Karpas-422 (cell line): ENCODE measurements at regions not wholly inside any gene's neighbourhood (a gene's known extent, or its start where the extent isn't known, plus 50 kb on each side); places are given as distances from the start of the nearest gene placed in this dataset.

Experiments
- DNase-seq: peaks from one replicate; pipeline ENCODE4 v3.0.0-alpha.2; 2015
- H2AFZ ChIP-seq: fragments of 200-600 bp; sonication (generic); 2 replicates; pipeline ENCODE4 v1.6.1; 2014; ENCODE audit warnings: antibody characterized with exemption, low read length, mixed read lengths
- H3K27ac ChIP-seq: fragments of 200-600 bp; sonication (generic); 2 replicates; pipeline ENCODE4 v1.5.1; 2014; ENCODE audit warnings: mild to moderate bottlenecking, low read length, moderate library complexity
- H3K27me3 ChIP-seq: fragments of 200-600 bp; sonication (generic); 2 replicates; pipeline ENCODE4 v1.6.1; 2014; ENCODE audit warnings: low read length, mixed read lengths
- H3K36me3 ChIP-seq: fragments of 200-600 bp; sonication (generic); 2 replicates; pipeline ENCODE4 v1.6.1; 2014; ENCODE audit warnings: low read length, mixed read lengths; ENCODE audit not compliant: insufficient read depth
- H3K4me1 ChIP-seq: fragments of 200-600 bp; sonication (generic); 2 replicates; pipeline ENCODE4 v1.6.1; 2014; ENCODE audit warnings: mild to moderate bottlenecking, low read length, mixed read lengths
- H3K4me2 ChIP-seq: fragments of 200-600 bp; sonication (generic); 2 replicates; pipeline ENCODE4 v1.6.1; 2014; ENCODE audit warnings: low read length, low read depth, mild to moderate bottlenecking; ENCODE audit not compliant: poor library complexity, severe bottlenecking
- H3K4me3 ChIP-seq: fragments of 200-600 bp; sonication (generic); 2 replicates; pipeline ENCODE4 v1.5.1; 2014; ENCODE audit warnings: mild to moderate bottlenecking, antibody characterized with exemption, low read length, mixed read lengths
- H3K79me2 ChIP-seq: fragments of 200-600 bp; sonication (generic); 2 replicates; pipeline ENCODE4 v1.6.1; 2014; ENCODE audit warnings: mild to moderate bottlenecking, low read length, mixed read lengths
- H3K9ac ChIP-seq: fragments of 200-600 bp; sonication (generic); 2 replicates; pipeline ENCODE4 v1.6.0; 2014; ENCODE audit warnings: low read length
- H3K9me2 ChIP-seq: fragments of 200-600 bp; sonication (generic), shearing (Covaris generic); replicated peaks from 2 replicates; pipeline ENCODE4 v1.6.0; 2014; ENCODE audit warnings: mild to moderate bottlenecking, low read length, moderate library complexity; ENCODE audit not compliant: insufficient read depth
- H3K9me3 ChIP-seq: fragments of 300-700, 200-600 bp; sonication (generic); 2 replicates; pipeline ENCODE4 v1.6.1; 2014; ENCODE audit warnings: low read length, mixed read lengths
- H4K20me1 ChIP-seq: fragments of 200-600 bp; sonication (generic); 2 replicates; pipeline ENCODE4 v1.6.1; 2014; ENCODE audit warnings: mild to moderate bottlenecking, antibody characterized with exemption, low read length, low read depth; ENCODE audit not compliant: insufficient read depth

DNA sequence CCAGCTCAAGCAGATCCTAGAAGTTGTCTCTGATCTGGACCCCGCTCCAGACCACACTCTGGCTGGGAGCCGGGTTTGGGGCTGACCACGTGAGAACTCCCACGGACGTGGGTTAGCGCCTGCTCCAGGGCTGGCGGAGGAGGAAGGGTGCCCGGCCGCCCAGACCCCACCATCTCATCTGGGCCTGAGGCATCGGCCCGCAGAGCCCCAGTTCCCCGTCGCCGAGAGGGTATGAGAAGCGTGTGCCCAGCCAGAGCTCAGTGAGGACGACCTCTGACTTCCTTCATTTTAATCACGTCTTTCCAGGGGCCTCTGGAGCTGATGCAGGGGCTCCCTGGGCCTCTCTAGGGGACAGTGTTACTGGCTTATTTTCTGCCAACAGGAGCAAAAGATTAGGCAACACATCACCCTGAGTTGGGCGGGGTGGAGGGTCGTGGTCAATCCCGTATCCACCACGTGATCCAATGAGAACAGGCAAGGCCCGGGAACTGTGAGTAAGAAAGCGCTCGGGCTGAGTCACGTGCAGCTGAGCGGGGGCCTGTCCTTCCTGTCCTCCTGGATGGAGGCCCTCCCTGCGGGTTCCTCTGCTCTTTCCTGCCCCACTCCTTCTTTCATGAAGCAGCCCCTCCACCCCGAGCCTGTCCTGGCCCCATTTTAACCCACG is 81.1 kb downstream of the SIK1 start:
- Histone ChIP-seq H3K79me2 (no peaks in the 10 kb centered on the region), H3K4me2 (no peak overlapping the region), H3K4me1 (peaks cover 4% of the 10 kb centered on the region; the same call in 1 of the 2 replicates), H3K9me2 (no peaks in the 10 kb centered on the region), H3K27ac (no peak overlapping the region), H3K27me3 (no peaks in the 10 kb centered on the region), H3K9ac (no peak overlapping the region), H3K4me3 (no peak overlapping the region), H3K9me3 (no peaks in the 10 kb centered on the region), H2AFZ (no peak overlapping the region), H3K36me3 (no peaks in the 10 kb centered on the region), H4K20me1 (no peaks in the 10 kb centered on the region)
- no peak for DNase-seq

DNA sequence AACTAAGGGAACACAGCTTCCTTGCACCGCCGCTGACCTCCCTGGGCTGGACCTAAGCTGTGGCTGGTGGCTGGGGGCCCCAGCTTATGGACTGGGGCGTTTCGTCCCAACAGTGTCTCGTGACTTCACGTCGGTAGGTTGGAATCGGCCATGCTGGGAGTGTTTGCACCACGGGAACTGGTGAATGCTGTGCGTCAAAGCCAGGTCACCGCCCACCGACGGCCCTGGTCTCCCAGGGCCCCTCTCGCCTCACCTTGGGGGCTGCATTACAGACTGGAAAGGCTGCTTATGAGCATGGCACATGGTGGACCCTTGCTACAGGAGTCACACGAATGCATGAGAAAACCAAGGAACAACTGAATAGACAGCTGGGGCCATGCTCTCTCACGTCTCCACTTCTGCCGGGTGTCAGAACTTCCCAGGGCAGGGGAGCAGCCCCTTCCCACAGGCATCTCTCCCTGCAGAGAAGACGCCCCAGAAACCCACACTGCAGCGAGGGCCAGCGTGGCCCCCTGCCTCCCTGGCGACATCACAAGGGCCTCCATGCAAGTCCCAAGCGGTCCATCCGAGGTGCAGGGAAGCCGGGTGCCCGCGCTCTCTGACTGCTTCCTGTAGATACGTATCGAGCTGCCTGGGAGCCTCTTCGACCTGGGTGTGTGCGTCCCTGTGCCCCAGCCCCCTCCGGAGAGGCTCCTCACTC is 81.7 kb downstream of the SIK1 start:
- no peak overlapping the region for H2AFZ ChIP-seq
- H4K20me1 ChIP-seq: no peaks in the 10 kb centered on the region; the same call in 1 of the 2 replicates
- no peaks in the 10 kb centered on the region for H3K9me3 ChIP-seq
- H3K79me2 ChIP-seq: no peaks in the 10 kb centered on the region
- DNase-seq: no peak
- H3K36me3 ChIP-seq: no peaks in the 10 kb centered on the region
- H3K4me2 ChIP-seq: no peak overlapping the region
- H3K4me1 ChIP-seq: peaks cover 4% of the 10 kb centered on the region; the same call in 1 of the 2 replicates
- no peak overlapping the region for H3K27ac ChIP-seq
- no peaks in the 10 kb centered on the region for H3K9me2 ChIP-seq
- no peak overlapping the region for H3K4me3 ChIP-seq
- no peaks in the 10 kb centered on the region for H3K27me3 ChIP-seq
- H3K9ac ChIP-seq: no peak overlapping the region

DNA sequence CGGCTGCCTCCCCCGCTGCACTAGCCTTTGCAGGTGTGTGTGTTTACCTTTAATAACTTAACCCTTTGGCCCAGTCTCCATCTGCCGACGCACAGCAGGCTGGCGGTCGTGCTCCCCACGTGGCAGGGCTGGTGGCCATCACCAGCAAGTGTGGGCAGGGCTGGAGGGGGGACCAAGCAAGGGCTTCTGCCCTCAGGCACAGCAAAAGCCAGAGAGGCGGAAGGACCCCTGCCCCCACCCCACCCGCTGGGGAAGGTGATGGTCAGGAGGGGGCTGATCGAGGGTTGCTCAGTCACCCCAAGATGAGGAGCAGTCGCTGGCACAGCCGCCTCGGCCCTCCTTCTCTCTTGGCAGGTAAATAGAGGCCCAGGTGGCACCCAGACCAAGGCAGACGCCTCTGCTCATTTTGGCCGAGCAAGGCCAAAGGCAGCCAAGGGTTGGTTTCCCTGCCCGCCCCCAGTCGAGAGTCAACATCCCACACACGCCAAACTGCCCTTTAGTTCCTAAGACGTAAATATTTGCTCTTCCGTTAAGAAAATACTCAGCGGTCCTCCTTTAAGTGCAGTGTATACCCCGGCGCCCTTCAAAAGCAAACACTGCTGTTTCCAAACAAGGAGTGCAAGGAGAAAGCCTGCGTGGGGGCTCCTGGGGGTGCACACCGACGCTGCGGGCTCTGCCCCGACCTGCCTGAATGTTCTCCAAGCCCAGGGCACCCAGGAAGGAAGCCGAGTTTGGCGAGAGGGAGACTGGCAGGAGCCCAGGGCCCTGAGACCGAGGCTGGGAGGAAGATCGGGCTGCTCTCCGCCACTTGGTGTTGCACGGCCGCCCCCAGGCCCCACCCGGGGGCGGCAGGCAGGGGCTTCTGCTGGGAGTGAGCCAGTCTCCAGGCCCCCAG is 82.7 kb downstream of the SIK1 start:
- Histone ChIP-seq H3K4me3 (no peak overlapping the region), H3K4me2 (no peak overlapping the region), H4K20me1 (no peaks in the 10 kb centered on the region; the same call in 1 of the 2 replicates), H2AFZ (no peak overlapping the region), H3K9me3 (no peaks in the 10 kb centered on the region), H3K36me3 (no peaks in the 10 kb centered on the region), H3K27me3 (no peaks in the 10 kb centered on the region), H3K9ac (no peak overlapping the region), H3K79me2 (no peaks in the 10 kb centered on the region), H3K9me2 (no peaks in the 10 kb centered on the region), H3K27ac (no peak overlapping the region), H3K4me1 (peaks cover 4% of the 10 kb centered on the region; the same call in 1 of the 2 replicates)
- no peak for DNase-seq

DNA sequence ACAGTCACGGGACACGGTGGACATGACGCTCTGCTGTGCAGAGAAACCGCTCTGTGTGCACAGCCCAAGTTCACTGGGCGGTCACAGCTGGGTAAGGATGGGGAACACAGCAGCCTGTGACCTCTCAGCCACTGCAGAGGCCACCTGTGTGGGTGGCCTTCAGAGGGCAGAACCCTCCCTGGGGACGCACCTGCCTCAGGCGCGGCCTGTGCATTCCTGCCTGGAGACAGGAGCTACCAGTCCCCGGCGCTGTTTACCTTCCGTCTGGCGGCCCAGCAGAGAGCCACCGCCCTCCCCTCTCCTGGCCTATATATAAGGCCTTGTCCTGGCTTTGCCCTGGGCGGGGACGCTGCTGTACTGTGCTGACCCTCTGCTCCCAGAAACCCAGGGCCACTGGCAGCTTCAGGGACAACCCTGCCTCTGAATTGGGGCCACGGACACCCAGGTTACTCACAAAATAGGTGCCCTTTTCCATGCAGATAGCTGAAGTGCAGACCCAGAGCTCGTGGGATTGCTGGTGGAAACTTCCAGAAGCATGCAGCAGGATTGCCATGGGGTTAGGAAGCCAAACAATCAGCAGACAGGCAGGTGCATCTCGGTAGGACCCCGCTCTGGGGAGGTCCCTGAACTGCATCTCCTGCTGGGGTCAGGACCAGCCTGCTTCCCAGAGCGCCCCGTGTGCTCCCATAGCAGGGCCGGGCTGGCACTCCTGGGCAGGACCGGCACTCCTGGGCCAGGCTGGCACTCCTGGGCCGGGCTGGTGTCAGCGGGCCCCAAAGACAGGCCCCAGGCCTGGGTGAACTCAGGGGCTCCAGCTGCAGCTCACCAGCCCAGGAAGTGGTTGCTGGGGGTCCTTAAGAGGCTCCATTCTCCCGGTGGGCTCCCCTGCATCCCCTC is 83.6 kb downstream of the SIK1 start:
- H3K4me2 ChIP-seq: no peak overlapping the region
- no peak overlapping the region for H3K4me3 ChIP-seq
- H4K20me1 ChIP-seq: no peaks in the 10 kb centered on the region; the same call in 1 of the 2 replicates
- no peaks in the 10 kb centered on the region for H3K36me3 ChIP-seq
- no peak overlapping the region for H3K9ac ChIP-seq
- H3K9me3 ChIP-seq: no peaks in the 10 kb centered on the region
- H3K27ac ChIP-seq: no peak overlapping the region
- H3K4me1 ChIP-seq: peaks cover 4% of the 10 kb centered on the region; the same call in 1 of the 2 replicates
- DNase-seq: no peak
- no peaks in the 10 kb centered on the region for H3K79me2 ChIP-seq
- H3K9me2 ChIP-seq: no peaks in the 10 kb centered on the region
- no peaks in the 10 kb centered on the region for H3K27me3 ChIP-seq
- H2AFZ ChIP-seq: no peak overlapping the region

DNA sequence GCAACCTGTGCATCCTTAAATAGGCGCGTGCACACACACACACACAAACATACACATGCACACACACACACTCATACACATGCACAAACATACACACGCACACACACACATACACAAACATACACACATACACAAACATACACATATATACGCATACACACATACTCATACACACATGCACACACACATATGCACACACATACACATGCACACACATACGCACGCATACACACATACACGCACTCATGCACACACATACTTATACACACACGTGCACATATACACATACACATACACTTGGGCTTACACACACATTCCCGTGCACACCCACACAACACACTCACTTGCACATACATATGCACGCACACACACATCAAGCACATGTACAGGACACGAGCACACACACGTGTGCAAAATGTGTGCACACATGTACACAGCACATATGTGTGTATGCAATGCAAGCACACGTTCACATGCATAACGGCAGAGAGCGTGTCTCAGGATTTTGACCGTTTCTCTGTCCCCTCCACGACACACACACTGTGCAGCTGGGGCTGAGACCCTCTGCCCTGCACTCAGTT is 84.5 kb downstream of the SIK1 start:
- Histone ChIP-seq H3K79me2 (no peaks in the 10 kb centered on the region), H3K4me3 (no peak overlapping the region), H3K36me3 (no peaks in the 10 kb centered on the region), H3K4me2 (no peak overlapping the region), H2AFZ (no peak overlapping the region), H3K9ac (no peak overlapping the region), H4K20me1 (no peaks in the 10 kb centered on the region; the same call in 1 of the 2 replicates), H3K9me3 (peaks cover 3% of the 10 kb centered on the region; the same call in 1 of the 2 replicates), H3K9me2 (no peaks in the 10 kb centered on the region), H3K27me3 (no peaks in the 10 kb centered on the region), H3K27ac (no peak overlapping the region), H3K4me1 (peaks cover 4% of the 10 kb centered on the region; the same call in 1 of the 2 replicates)
- no peak for DNase-seq

DNA sequence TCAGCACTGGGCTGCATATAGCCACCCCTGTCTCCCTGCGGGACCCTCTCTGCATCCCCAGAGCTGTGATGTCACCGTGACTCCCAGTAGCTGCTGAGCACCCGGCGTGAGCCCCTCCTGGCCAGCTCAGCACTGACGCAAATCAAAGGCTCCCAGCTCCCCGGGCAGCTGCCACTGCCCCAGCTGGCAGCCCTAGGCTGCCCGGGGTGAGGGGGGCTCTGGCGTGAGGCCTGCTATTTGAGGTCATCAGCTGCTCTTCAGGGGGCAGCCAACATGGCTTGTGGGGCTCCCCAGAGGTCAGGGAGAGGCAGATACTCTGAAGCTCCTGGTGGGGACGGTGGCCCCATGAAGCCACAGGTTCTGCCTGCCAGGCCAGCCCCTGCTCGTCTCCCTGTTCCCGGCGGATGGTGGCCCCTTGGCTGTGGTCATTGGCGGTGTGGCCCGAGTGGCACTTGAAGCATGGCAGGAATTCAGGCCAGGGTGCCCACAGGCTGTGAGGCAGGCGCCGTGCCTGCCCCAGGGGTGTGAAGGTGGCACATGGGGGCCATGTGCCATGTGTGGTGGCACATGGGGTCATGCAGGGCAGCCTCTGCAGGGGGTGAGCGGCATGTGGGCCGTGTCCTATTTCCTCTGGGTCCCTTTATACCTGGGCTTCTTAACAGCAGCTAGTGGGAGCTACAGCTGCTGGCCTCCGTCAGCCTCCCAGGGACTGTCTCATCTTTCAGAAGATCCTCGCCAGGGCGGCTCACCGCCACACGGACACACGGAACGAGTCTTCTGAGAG is 85.4 kb downstream of the SIK1 start:
- Histone ChIP-seq H3K27me3 (no peaks in the 10 kb centered on the region), H3K36me3 (no peaks in the 10 kb centered on the region), H3K4me2 (no peak overlapping the region), H3K4me3 (no peak overlapping the region), H4K20me1 (no peaks in the 10 kb centered on the region; the same call in 1 of the 2 replicates), H3K9me3 (peaks cover 3% of the 10 kb centered on the region; the same call in 1 of the 2 replicates), H3K79me2 (no peaks in the 10 kb centered on the region), H2AFZ (no peak overlapping the region), H3K9me2 (no peaks in the 10 kb centered on the region), H3K9ac (no peak overlapping the region), H3K27ac (no peak overlapping the region), H3K4me1 (peaks cover 4% of the 10 kb centered on the region; the same call in 1 of the 2 replicates)
- no peak for DNase-seq
